KBM-7 (cell line): ENCODE measurements at regions not wholly inside any gene's neighbourhood (a gene's known extent, or its start where the extent isn't known, plus 50 kb on each side); places are given as distances from the start of the nearest gene placed in this dataset.

Experiments used
- DNase-seq: peaks from one replicate; pipeline ENCODE4 v3.0.0-alpha.2; 2015
- in situ Hi-C: fragments of 300-500 bp; cut with MboI; formaldehyde crosslinking; loops from 2 replicates; pipeline ENCODE4 v1.14.3; 2020; ENCODE audit warnings: low sequenced_read_pairs, low pct_unique_long_range_greater_than_20kb, mixed read lengths

GRCh38 chr5:63596254-63596653 lies 366.0 kb downstream of the HTR1A start:
- no peak for DNase-seq
- in situ Hi-C loops = no loop called here

GRCh38 chr5:63573380-63573779 lies 388.9 kb downstream of the HTR1A start:
- in situ Hi-C loops = no loop called here
- DNase-seq = no peak

- in situ Hi-C loops = no loop called here
- no peak for DNase-seq
These were observed 389.5 kb downstream of the HTR1A start for GRCh38 chr5:63572740-63573139.

GRCh38 chr5:63570752-63571151 lies 391.5 kb downstream of the HTR1A start:
- in situ Hi-C loops = no loop called here

GRCh38 chr5:63564789-63565188 lies 397.5 kb downstream of the HTR1A start:
- in situ Hi-C loops = no loop called here

More at GRCh38 chr5:63570752-63571151, 391.5 kb downstream of the HTR1A start:
- DNase-seq = no peak

GRCh38 chr5:63563008-63563917 lies 399.0 kb downstream of the HTR1A start:
- in situ Hi-C loops = no loop called here
- no peak for DNase-seq

More at GRCh38 chr5:63564789-63565188, 397.5 kb downstream of the HTR1A start:
- no peak for DNase-seq

GRCh38 chr5:63555874-63556273 lies 406.4 kb downstream of the HTR1A start:
- DNase-seq = no peak
- in situ Hi-C loops = no loop called here

- in situ Hi-C loops = no loop called here
- DNase-seq = no peak
These were observed 408.1 kb downstream of the HTR1A start for GRCh38 chr5:63554191-63554590.

GRCh38 chr5:63553073-63553472 lies 409.2 kb downstream of the HTR1A start:
- in situ Hi-C loops = no loop called here
- DNase-seq = no peak

GRCh38 chr5:63535840-63536602 lies 426.2 kb downstream of the HTR1A start:
- no peak for DNase-seq
- in situ Hi-C loops = no loop called here

- no peak for DNase-seq
- in situ Hi-C loops = no loop called here
These were observed 438.0 kb downstream of the HTR1A start for GRCh38 chr5:63524281-63524680.

- in situ Hi-C loops = no loop called here
- DNase-seq = no peak
These were observed 446.2 kb downstream of the HTR1A start for GRCh38 chr5:63516006-63516405.

- in situ Hi-C loops = no loop called here
- DNase-seq = no peak
These were observed 462.0 kb downstream of the HTR1A start for GRCh38 chr5:63500242-63500641.

GRCh38 chr5:63495225-63495624 lies 467.0 kb downstream of the HTR1A start:
- DNase-seq = no peak
- in situ Hi-C loops = no loop called here

- in situ Hi-C loops = no loop called here
- DNase-seq = no peak
These were observed 478.9 kb downstream of the HTR1A start for GRCh38 chr5:63483338-63483737.

GRCh38 chr5:63473335-63473967 lies 488.8 kb downstream of the HTR1A start:
- in situ Hi-C loops = no loop called here
- DNase-seq = no peak

- in situ Hi-C loops = no loop called here
- DNase-seq = no peak
These were observed 506.0 kb downstream of the HTR1A start for GRCh38 chr5:63456279-63456678.

- no peak for DNase-seq
- in situ Hi-C loops = no loop called here
These were observed 511.1 kb downstream of the HTR1A start for GRCh38 chr5:63451188-63451587.

- in situ Hi-C loops = no loop called here
- no peak for DNase-seq
These were observed 522.7 kb downstream of the HTR1A start for GRCh38 chr5:63439537-63439936.

- in situ Hi-C loops = no loop called here
- DNase-seq = no peak
These were observed 552.5 kb downstream of the HTR1A start for GRCh38 chr5:63409737-63410136.
